ENCODE measurements at regions not wholly inside any gene's neighbourhood (a gene's known extent, or its start where the extent isn't known, plus 50 kb on each side); places are given as distances from the start of the nearest gene placed in this dataset.

DNA sequence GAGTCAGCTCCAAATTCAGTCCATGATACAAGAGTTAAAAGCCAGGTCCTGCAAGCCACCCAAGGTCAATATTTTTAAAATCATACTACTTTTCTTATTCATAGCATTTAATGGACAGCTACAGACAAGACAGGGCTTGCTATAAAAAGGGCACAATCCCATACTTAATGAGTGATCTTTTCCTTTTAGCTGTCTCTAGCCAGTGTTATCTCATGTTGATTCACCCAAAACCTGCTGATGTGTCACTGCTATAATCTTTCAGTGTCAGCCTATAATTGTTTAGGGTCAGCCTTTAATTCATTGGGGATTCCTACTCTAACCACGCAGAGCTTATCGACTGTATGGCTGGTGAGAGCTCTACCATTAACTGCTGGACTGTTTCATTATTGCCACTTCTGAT lies 51.2 kb upstream of the HCCS start:
- TF ChIP-seq, protein P1, sequence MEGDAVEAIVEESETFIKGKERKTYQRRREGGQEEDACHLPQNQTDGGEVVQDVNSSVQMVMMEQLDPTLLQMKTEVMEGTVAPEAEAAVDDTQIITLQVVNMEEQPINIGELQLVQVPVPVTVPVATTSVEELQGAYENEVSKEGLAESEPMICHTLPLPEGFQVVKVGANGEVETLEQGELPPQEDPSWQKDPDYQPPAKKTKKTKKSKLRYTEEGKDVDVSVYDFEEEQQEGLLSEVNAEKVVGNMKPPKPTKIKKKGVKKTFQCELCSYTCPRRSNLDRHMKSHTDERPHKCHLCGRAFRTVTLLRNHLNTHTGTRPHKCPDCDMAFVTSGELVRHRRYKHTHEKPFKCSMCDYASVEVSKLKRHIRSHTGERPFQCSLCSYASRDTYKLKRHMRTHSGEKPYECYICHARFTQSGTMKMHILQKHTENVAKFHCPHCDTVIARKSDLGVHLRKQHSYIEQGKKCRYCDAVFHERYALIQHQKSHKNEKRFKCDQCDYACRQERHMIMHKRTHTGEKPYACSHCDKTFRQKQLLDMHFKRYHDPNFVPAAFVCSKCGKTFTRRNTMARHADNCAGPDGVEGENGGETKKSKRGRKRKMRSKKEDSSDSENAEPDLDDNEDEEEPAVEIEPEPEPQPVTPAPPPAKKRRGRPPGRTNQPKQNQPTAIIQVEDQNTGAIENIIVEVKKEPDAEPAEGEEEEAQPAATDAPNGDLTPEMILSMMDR (IDR thresholded peaks at IDR 0.05; ENCODE audit: insufficient read depth, low read depth, low read length) = no peak
- no peak overlapping the region for H3K4me3 ChIP-seq (ENCODE audit: low read depth, low read length)
- H3K27me3 ChIP-seq (ENCODE audit: control insufficient read depth, insufficient read depth, low read length) = no peaks in the 10 kb centered on the region
- POLR2A ChIA-PET = no interaction called here
- H3K36me3 ChIP-seq (ENCODE audit: control insufficient read depth, insufficient read depth, low read length) = no peaks in the 10 kb centered on the region
- CTCF ChIA-PET = interaction anchor here (0.7 kb wide), 1 partner anchor 262 kb away, joined by 3 read pairs; no protein-coding TSS in a partner anchor
- DNase-seq (ENCODE audit: low read depth) = no peak
